Adipocyte (in vitro differentiated cells): ENCODE measurements at regions not wholly inside any gene's neighbourhood (a gene's known extent, or its start where the extent isn't known, plus 50 kb on each side); places are given as distances from the start of the nearest gene placed in this dataset.

Experiments used
- DNase-seq: peaks from one replicate; pipeline ENCODE4 v3.0.0-alpha.2; 2015; ENCODE audit warnings: low read depth
- H3K27me3 ChIP-seq: replicated peaks from 2 replicates; pipeline ENCODE4 v1.7.0; 2013; ENCODE audit warnings: mild to moderate bottlenecking, low read length, moderate library complexity; ENCODE audit not compliant: control insufficient read depth, insufficient read depth
- H3K36me3 ChIP-seq: 2 replicates; pipeline ENCODE4 v1.7.0; 2013; ENCODE audit warnings: low read length, mild to moderate bottlenecking, moderate library complexity; ENCODE audit not compliant: control insufficient read depth, insufficient read depth, severe bottlenecking
- H3K4me1 ChIP-seq: 2 replicates; pipeline ENCODE4 v1.7.0; 2013; ENCODE audit warnings: mild to moderate bottlenecking, low read length, moderate library complexity; ENCODE audit not compliant: control insufficient read depth, insufficient read depth
- H3K4me3 ChIP-seq: 2 replicates; pipeline ENCODE4 v1.7.0; 2013; ENCODE audit warnings: mild to moderate bottlenecking, low read length, moderate library complexity
- H3K9ac ChIP-seq: 2 replicates; pipeline ENCODE4 v1.7.0; 2013; ENCODE audit warnings: mild to moderate bottlenecking, low read length, moderate library complexity
- H3K9me3 ChIP-seq: 2 replicates; pipeline ENCODE4 v1.7.0; 2013; ENCODE audit warnings: mild to moderate bottlenecking, low read length, moderate library complexity; ENCODE audit not compliant: control insufficient read depth

- no peaks in the 10 kb centered on the region for H3K4me1 ChIP-seq
- no peaks in the 10 kb centered on the region for H3K36me3 ChIP-seq
- H3K27me3 ChIP-seq = no peaks in the 10 kb centered on the region
- no peak overlapping the region for H3K4me3 ChIP-seq
- H3K9me3 ChIP-seq = no peaks in the 10 kb centered on the region
- no peak for DNase-seq
- no peak overlapping the region for H3K9ac ChIP-seq
Observed at GRCh38 chr7:113410796-113411195, 292.4 kb upstream of the SMIM30 start.

- no peaks in the 10 kb centered on the region for H3K27me3 ChIP-seq
- H3K4me3 ChIP-seq = no peak overlapping the region
Observed at GRCh38 chr7:113408999-113409398, 290.6 kb upstream of the SMIM30 start.

GRCh38 chr7:113405296-113406056 is 287.1 kb upstream of the SMIM30 start:
- no peaks in the 10 kb centered on the region for H3K27me3 ChIP-seq
- H3K4me1 ChIP-seq = no peaks in the 10 kb centered on the region
- H3K36me3 ChIP-seq = no peaks in the 10 kb centered on the region
- no peak overlapping the region for H3K4me3 ChIP-seq
- no peak overlapping the region for H3K9ac ChIP-seq
- H3K9me3 ChIP-seq = no peaks in the 10 kb centered on the region
- no peak for DNase-seq

More at GRCh38 chr7:113408999-113409398, 290.6 kb upstream of the SMIM30 start:
- DNase-seq = no peak
- Histone ChIP-seq H3K9me3 (no peaks in the 10 kb centered on the region), H3K4me1 (no peaks in the 10 kb centered on the region), H3K36me3 (no peaks in the 10 kb centered on the region), H3K9ac (no peak overlapping the region)

- H3K4me3 ChIP-seq = no peak overlapping the region
- no peak for DNase-seq
- no peaks in the 10 kb centered on the region for H3K9me3 ChIP-seq
- H3K36me3 ChIP-seq = no peaks in the 10 kb centered on the region
- H3K4me1 ChIP-seq = no peaks in the 10 kb centered on the region
- no peaks in the 10 kb centered on the region for H3K27me3 ChIP-seq
- H3K9ac ChIP-seq = no peak overlapping the region
Observed at GRCh38 chr7:113404245-113404644, 285.9 kb upstream of the SMIM30 start.

GRCh38 chr7:113402482-113402881 is 284.1 kb upstream of the SMIM30 start:
- no peaks in the 10 kb centered on the region for H3K36me3 ChIP-seq
- no peak for DNase-seq
- no peaks in the 10 kb centered on the region for H3K27me3 ChIP-seq
- no peaks in the 10 kb centered on the region for H3K4me1 ChIP-seq
- no peak overlapping the region for H3K4me3 ChIP-seq
- H3K9ac ChIP-seq = no peak overlapping the region
- H3K9me3 ChIP-seq = no peaks in the 10 kb centered on the region

GRCh38 chr7:113402005-113402404 is 283.7 kb upstream of the SMIM30 start:
- Histone ChIP-seq H3K36me3 (no peaks in the 10 kb centered on the region), H3K27me3 (no peaks in the 10 kb centered on the region), H3K4me1 (no peaks in the 10 kb centered on the region), H3K4me3 (no peak overlapping the region), H3K9me3 (no peaks in the 10 kb centered on the region), H3K9ac (no peak overlapping the region)
- no peak for DNase-seq

GRCh38 chr7:113394856-113395255 is 276.5 kb upstream of the SMIM30 start:
- Histone ChIP-seq H3K9ac (no peak overlapping the region), H3K4me1 (no peaks in the 10 kb centered on the region), H3K4me3 (no peak overlapping the region), H3K36me3 (no peaks in the 10 kb centered on the region), H3K27me3 (no peaks in the 10 kb centered on the region), H3K9me3 (peaks cover 2% of the 10 kb centered on the region)
- no peak for DNase-seq

GRCh38 chr7:113392841-113393540 is 274.6 kb upstream of the SMIM30 start:
- Histone ChIP-seq H3K9me3 (peaks cover 2% of the 10 kb centered on the region), H3K9ac (no peak overlapping the region), H3K4me3 (no peak overlapping the region), H3K27me3 (no peaks in the 10 kb centered on the region), H3K36me3 (no peaks in the 10 kb centered on the region), H3K4me1 (no peaks in the 10 kb centered on the region)
- no peak for DNase-seq

GRCh38 chr7:113392421-113392820 is 274.1 kb upstream of the SMIM30 start:
- H3K9ac ChIP-seq = no peak overlapping the region
- H3K9me3 ChIP-seq = peaks cover 2% of the 10 kb centered on the region
- no peak for DNase-seq
- H3K36me3 ChIP-seq = no peaks in the 10 kb centered on the region
- no peaks in the 10 kb centered on the region for H3K27me3 ChIP-seq
- H3K4me3 ChIP-seq = no peak overlapping the region
- no peaks in the 10 kb centered on the region for H3K4me1 ChIP-seq

GRCh38 chr7:113389112-113389646 is 270.8 kb upstream of the SMIM30 start:
- DNase-seq = no peak
- Histone ChIP-seq H3K4me3 (no peak overlapping the region), H3K9ac (no peak overlapping the region), H3K9me3 (peaks cover 2% of the 10 kb centered on the region), H3K4me1 (no peaks in the 10 kb centered on the region), H3K27me3 (no peaks in the 10 kb centered on the region), H3K36me3 (no peaks in the 10 kb centered on the region)

- Histone ChIP-seq H3K9ac (no peak overlapping the region), H3K4me3 (no peak overlapping the region), H3K9me3 (no peaks in the 10 kb centered on the region), H3K36me3 (no peaks in the 10 kb centered on the region), H3K27me3 (no peaks in the 10 kb centered on the region), H3K4me1 (no peaks in the 10 kb centered on the region)
- DNase-seq = no peak
Observed at GRCh38 chr7:113383638-113384037, 265.3 kb upstream of the SMIM30 start.
